IMR-90 (cell line): ENCODE measurements at regions not wholly inside any gene's neighbourhood (a gene's known extent, or its start where the extent isn't known, plus 50 kb on each side); places are given as distances from the start of the nearest gene placed in this dataset.

Experiments used
- ATAC-seq: fragments of 200-7000 bp; cut with Tn5 transposase; 2 replicates; pipeline ENCODE4 v1.9.1; 2020; ENCODE audit warnings: low read depth, mild to moderate bottlenecking, moderate library complexity
- BruUV-seq: library from RNA; stranded (reverse); fragments of 400-500 nt; replicated peaks from 2 replicates; lab custom pipeline; 2021; lab: Mats Ljungman, UMichigan
- CTCF ChIA-PET: fragments of 300-600 bp; formaldehyde crosslinking; extraction: SDS; loops from one replicate; lab custom pipeline; 2021; ENCODE audit warnings: antibody characterized with exemption; lab: Yijun Ruan, JAX
- POLR2A ChIA-PET: fragments of 300-600 bp; sonication (Branson Sonifier 250); formaldehyde crosslinking; loops from one replicate; lab custom pipeline; 2022; ENCODE audit warnings: antibody characterized with exemption; ENCODE audit not compliant: unreplicated experiment; lab: Charles Lee
- DNase-seq: peaks from one replicate; pipeline ENCODE4 v3.0.0; 2013
- H2AFZ ChIP-seq: replicated peaks from 2 replicates; pipeline ENCODE3; 2013; ENCODE audit warnings: low read length, mild to moderate bottlenecking; ENCODE audit not compliant: poor library complexity
- H2AK5ac ChIP-seq: 2 replicates; pipeline ENCODE4 v1.6.1; 2013; ENCODE audit warnings: low read depth, low read length, inconsistent platforms
- H2AK9ac ChIP-seq: replicated peaks from 2 replicates; pipeline ENCODE3; 2013; ENCODE audit warnings: mild to moderate bottlenecking, low read depth, low read length, moderate library complexity; ENCODE audit not compliant: poor library complexity
- H2BK120ac ChIP-seq: 2 replicates; pipeline ENCODE4 v1.6.1; 2013; ENCODE audit warnings: low read depth, low read length, inconsistent platforms
- H2BK15ac ChIP-seq: 3 replicates; pipeline ENCODE4 v1.6.1; 2013; ENCODE audit warnings: low read depth, low read length, inconsistent platforms
- H2BK20ac ChIP-seq: 2 replicates; pipeline ENCODE4 v1.6.1; 2013; ENCODE audit warnings: low read depth, mild to moderate bottlenecking, inconsistent platforms, low read length, moderate library complexity
- H2BK5ac ChIP-seq: 2 replicates; pipeline ENCODE4 v1.6.1; 2013; ENCODE audit warnings: mild to moderate bottlenecking, low read depth, low read length, inconsistent platforms; ENCODE audit not compliant: poor library complexity, severe bottlenecking
- H3K14ac ChIP-seq: replicated peaks from 2 replicates; pipeline ENCODE4 v1.6.1; 2013; ENCODE audit warnings: low read depth, low read length, inconsistent platforms
- H3K18ac ChIP-seq: 2 replicates; pipeline ENCODE4 v1.6.1; 2013; ENCODE audit warnings: low read depth, low read length, control low read depth
- H3K23ac ChIP-seq: 2 replicates; pipeline ENCODE4 v1.6.1; 2013; ENCODE audit warnings: low read depth, low read length, inconsistent platforms
- H3K27ac ChIP-seq: 2 replicates; pipeline ENCODE4 v1.5.1; 2013; ENCODE audit warnings: mild to moderate bottlenecking, control low read depth, low read length; ENCODE audit not compliant: insufficient read depth
- H3K27me3 ChIP-seq: 2 replicates; pipeline ENCODE4 v1.6.1; 2013; ENCODE audit warnings: low read length; ENCODE audit not compliant: control insufficient read depth, insufficient read depth
- H3K36me3 ChIP-seq: 2 replicates; pipeline ENCODE4 v1.6.1; 2013; ENCODE audit warnings: low read length, mixed read lengths; ENCODE audit not compliant: control insufficient read depth, insufficient read depth
- H3K4ac ChIP-seq: 2 replicates; pipeline ENCODE4 v1.6.1; 2013; ENCODE audit warnings: low read depth, low read length, inconsistent platforms
- H3K4me1 ChIP-seq: 2 replicates; pipeline ENCODE4 v1.6.1; 2013; ENCODE audit warnings: low read length, mixed read lengths; ENCODE audit not compliant: control insufficient read depth, insufficient read depth
- H3K4me2 ChIP-seq: 2 replicates; pipeline ENCODE4 v1.6.1; 2013; ENCODE audit warnings: low read depth, mild to moderate bottlenecking, control low read depth, low read length, moderate library complexity
- H3K4me3 ChIP-seq: 2 replicates; pipeline ENCODE4 v1.5.1; 2013; ENCODE audit warnings: low read depth, mild to moderate bottlenecking, control low read depth, low read length, moderate library complexity; ENCODE audit not compliant: insufficient read depth
- H3K56ac ChIP-seq: 2 replicates; pipeline ENCODE4 v1.6.1; 2013; ENCODE audit warnings: low read length, inconsistent platforms; ENCODE audit not compliant: insufficient read depth; ENCODE audit errors: extremely low read depth
- H3K79me1 ChIP-seq, 2 experiments: 2 replicates each; pipeline ENCODE4 v1.6.1; 2013; ENCODE audit warnings: low read length in 2 of 2, inconsistent platforms in 1 of 2, low read depth in 1 of 2
- H3K9ac ChIP-seq: 2 replicates; pipeline ENCODE4 v1.6.1; 2013; ENCODE audit warnings: low read depth, low read length, control low read depth
- H3K9me1 ChIP-seq: 2 replicates; pipeline ENCODE4 v1.6.1; 2013; ENCODE audit warnings: low read length, inconsistent platforms; ENCODE audit not compliant: insufficient read depth
- H3K9me3 ChIP-seq: 2 replicates; pipeline ENCODE4 v1.6.1; 2013; ENCODE audit warnings: low read length; ENCODE audit not compliant: control insufficient read depth, insufficient read depth
- H4K20me1 ChIP-seq: 2 replicates; pipeline ENCODE4 v1.6.1; 2013; ENCODE audit warnings: low read length, inconsistent platforms; ENCODE audit not compliant: insufficient read depth
- H4K5ac ChIP-seq: 2 replicates; pipeline ENCODE4 v1.6.1; 2013; ENCODE audit warnings: mild to moderate bottlenecking, low read depth, low read length, control low read depth
- H4K8ac ChIP-seq, 2 experiments: 2 replicates each; pipeline ENCODE4 v1.6.1; 2013; ENCODE audit warnings: low read depth in 2 of 2, low read length in 2 of 2, control low read depth in 1 of 2, inconsistent platforms in 1 of 2
- H4K91ac ChIP-seq: 2 replicates; pipeline ENCODE4 v1.6.1; 2013; ENCODE audit warnings: low read depth, low read length, inconsistent platforms; ENCODE audit not compliant: insufficient read depth
- BHLHE40 ChIP-seq: fragments of 150-350 bp; IDR thresholded peaks from 2 replicates; pipeline ENCODE4 v1.6.1; 2016; ENCODE audit warnings: mild to moderate bottlenecking, low read depth, low read length
- CEBPB ChIP-seq: IDR thresholded peaks from 2 replicates; pipeline ENCODE4 v1.6.1; 2012; ENCODE audit warnings: low read depth, low read length, improper control_type of control experiment
- CHD1 ChIP-seq: IDR thresholded peaks from 2 replicates; pipeline ENCODE4 v1.6.1; 2012; ENCODE audit warnings: low read depth, low read length, improper control_type of control experiment
- CTCF ChIP-seq: conservative IDR thresholded peaks from 2 replicates; pipeline ENCODE4 v1.5.1; 2012; ENCODE audit warnings: mild to moderate bottlenecking, low read depth, low read length, improper control_type of control experiment
- FOS ChIP-seq: fragments of 150-350 bp; IDR thresholded peaks from 2 replicates; pipeline ENCODE4 v1.6.1; 2016; ENCODE audit warnings: low read depth, low read length
- MAFK ChIP-seq: IDR thresholded peaks from 2 replicates; pipeline ENCODE4 v1.6.1; 2012; ENCODE audit warnings: low read depth, low read length, improper control_type of control experiment
- MAZ ChIP-seq: IDR thresholded peaks from 2 replicates; pipeline ENCODE4 v1.6.1; 2012; ENCODE audit warnings: low read depth, mild to moderate bottlenecking, low read length, improper control_type of control experiment, moderate library complexity, borderline replicate concordance
- MXI1 ChIP-seq: IDR thresholded peaks from 2 replicates; pipeline ENCODE4 v1.6.1; 2012; ENCODE audit warnings: low read depth, mild to moderate bottlenecking, low read length, moderate library complexity, borderline replicate concordance
- NFE2L2 ChIP-seq: fragments of 150-350 bp; IDR thresholded peaks from 2 replicates; pipeline ENCODE4 v1.6.1; 2016; ENCODE audit warnings: low read depth, mild to moderate bottlenecking, low read length
- POLR2A ChIP-seq: IDR thresholded peaks from 2 replicates; pipeline ENCODE4 v1.6.1; 2012; ENCODE audit warnings: mild to moderate bottlenecking, low read depth, low read length
- RCOR1 ChIP-seq: IDR thresholded peaks from 2 replicates; pipeline ENCODE4 v1.6.1; 2012; ENCODE audit warnings: mild to moderate bottlenecking, low read length, improper control_type of control experiment; ENCODE audit not compliant: insufficient replicate concordance
- SMC3 ChIP-seq: fragments of 150-350 bp; IDR thresholded peaks from 2 replicates; pipeline ENCODE4 v1.6.1; 2016; ENCODE audit warnings: low read depth, mild to moderate bottlenecking, antibody characterized with exemption, low read length, moderate library complexity
- WGBS, 2 experiments: methylation state at CpG; one replicate each; pipeline versions ENCODE4 v1.1.5 to v1.1.7; 2013; ENCODE audit warnings: missing lambda C conversion rate in 2 of 2; ENCODE audit not compliant: insufficient read length in 1 of 2; ENCODE audit errors: extremely low coverage in 2 of 2; 5-methylcytosine and 5-hydroxymethylcytosine counted together
- dilution Hi-C: fragments of 300-500 bp; cut with HindIII; formaldehyde crosslinking; loops from one replicate; pipeline ENCODE4 v1.14.3; 2018; ENCODE audit warnings: low sequenced_read_pairs; ENCODE audit not compliant: unreplicated experiment
- in situ Hi-C: fragments of 300-500 bp; cut with MboI; formaldehyde crosslinking; loops from 3 replicates; pipeline ENCODE4 v1.14.3; 2019; ENCODE audit warnings: low sequenced_read_pairs, inconsistent platforms, mixed read lengths
- intact Hi-C: fragments of 100-400 bp; cut with micrococcal nuclease; formaldehyde crosslinking; loops from 2 replicates; pipeline ENCODE4 v1.10.0; 2022
- TF ChIP-seq, protein P1 (sequence below): fragments of 150-350 bp; IDR thresholded peaks from 2 replicates; pipeline ENCODE4 v1.6.1; 2016; ENCODE audit warnings: low read depth, mild to moderate bottlenecking, low read length, moderate library complexity, borderline replicate concordance
- TF ChIP-seq, protein P2 (sequence below): fragments of 150-350 bp; IDR thresholded peaks from 2 replicates; pipeline ENCODE4 v1.6.1; 2017; ENCODE audit warnings: mild to moderate bottlenecking, antibody characterized with exemption, low read length, low read depth

- Histone ChIP-seq H3K23ac (no peak overlapping the region), H4K20me1 (no peaks in the 10 kb centered on the region), H2AK5ac (no peak overlapping the region), H3K27ac (no peak overlapping the region), H3K4me1 (no peaks in the 10 kb centered on the region), H2AK9ac (no peak overlapping the region), H2BK15ac (no peak overlapping the region), H3K27me3 (peaks cover 7% of the 10 kb centered on the region), H3K9me3 (peaks cover 3% of the 10 kb centered on the region; the same call in 1 of the 2 replicates), H3K4me2 (no peak overlapping the region), H4K5ac (no peak overlapping the region), H3K56ac (no peak overlapping the region), H3K14ac (no peak overlapping the region), H4K8ac (no peak overlapping the region), H3K4ac (no peak overlapping the region), H2BK5ac (no peak overlapping the region), H3K9me1 (no peaks in the 10 kb centered on the region), H2AFZ (no peak overlapping the region), H2BK120ac (no peak overlapping the region), H3K36me3 (no peaks in the 10 kb centered on the region), H3K4me3 (no peak overlapping the region), H3K18ac (no peak overlapping the region), H4K91ac (no peak overlapping the region), H3K79me1 (no peaks in the 10 kb centered on the region), H2BK20ac (no peak overlapping the region), H3K9ac (no peak overlapping the region)
- intact Hi-C loops (no loop called here), dilution Hi-C loops (no loop called here), in situ Hi-C loops (no loop called here)
- TF ChIP-seq CHD1 (no peak), CEBPB (no peak), RCOR1 (no peak), POLR2A (no peak), FOS (no peak), NFE2L2 (no peak), MAZ (no peak), MXI1 (no peak), CTCF (no peak), BHLHE40 (no peak), MAFK (no peak), SMC3 (no peak)
- TF ChIP-seq, protein P1, sequence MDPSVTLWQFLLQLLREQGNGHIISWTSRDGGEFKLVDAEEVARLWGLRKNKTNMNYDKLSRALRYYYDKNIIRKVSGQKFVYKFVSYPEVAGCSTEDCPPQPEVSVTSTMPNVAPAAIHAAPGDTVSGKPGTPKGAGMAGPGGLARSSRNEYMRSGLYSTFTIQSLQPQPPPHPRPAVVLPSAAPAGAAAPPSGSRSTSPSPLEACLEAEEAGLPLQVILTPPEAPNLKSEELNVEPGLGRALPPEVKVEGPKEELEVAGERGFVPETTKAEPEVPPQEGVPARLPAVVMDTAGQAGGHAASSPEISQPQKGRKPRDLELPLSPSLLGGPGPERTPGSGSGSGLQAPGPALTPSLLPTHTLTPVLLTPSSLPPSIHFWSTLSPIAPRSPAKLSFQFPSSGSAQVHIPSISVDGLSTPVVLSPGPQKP, result no peak
- TF ChIP-seq, protein P2, sequence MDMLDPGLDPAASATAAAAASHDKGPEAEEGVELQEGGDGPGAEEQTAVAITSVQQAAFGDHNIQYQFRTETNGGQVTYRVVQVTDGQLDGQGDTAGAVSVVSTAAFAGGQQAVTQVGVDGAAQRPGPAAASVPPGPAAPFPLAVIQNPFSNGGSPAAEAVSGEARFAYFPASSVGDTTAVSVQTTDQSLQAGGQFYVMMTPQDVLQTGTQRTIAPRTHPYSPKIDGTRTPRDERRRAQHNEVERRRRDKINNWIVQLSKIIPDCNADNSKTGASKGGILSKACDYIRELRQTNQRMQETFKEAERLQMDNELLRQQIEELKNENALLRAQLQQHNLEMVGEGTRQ, result no peak
- ATAC-seq (no peak), DNase-seq (no peak)
- no CpG with 5 or more reads among the region's 2 CpGs for WGBS, 2 experiments
- BruUV-seq, result no TSS peak
- ChIA-PET CTCF (interaction anchor here (0.6 kb wide), 1 partner anchor 28 kb away, joined by 3 read pairs; no protein-coding TSS in a partner anchor), POLR2A (no interaction called here)
These were observed 273.5 kb upstream of the CCDC54 start for GRCh38 chr3:107103786-107104185.
